Retinal pigment epithelial cell (primary cell): ENCODE measurements at regions not wholly inside any gene's neighbourhood (a gene's known extent, or its start where the extent isn't known, plus 50 kb on each side); places are given as distances from the start of the nearest gene placed in this dataset.

ENCODE experiments used
- DNase-seq: peaks from one replicate; pipeline ENCODE4 v3.0.0-alpha.2; 2010; ENCODE audit warnings: low read depth
- H3K4me3 ChIP-seq: 2 replicates; pipeline ENCODE4 v1.5.1; 2011; ENCODE audit warnings: mild to moderate bottlenecking, low read length, control low read depth, moderate library complexity
- TF ChIP-seq, protein P1 (sequence below): conservative IDR thresholded peaks from 2 replicates; pipeline ENCODE4 v1.5.1; 2011; ENCODE audit warnings: low read depth, low read length, control low read depth, inconsistent platforms

DNA sequence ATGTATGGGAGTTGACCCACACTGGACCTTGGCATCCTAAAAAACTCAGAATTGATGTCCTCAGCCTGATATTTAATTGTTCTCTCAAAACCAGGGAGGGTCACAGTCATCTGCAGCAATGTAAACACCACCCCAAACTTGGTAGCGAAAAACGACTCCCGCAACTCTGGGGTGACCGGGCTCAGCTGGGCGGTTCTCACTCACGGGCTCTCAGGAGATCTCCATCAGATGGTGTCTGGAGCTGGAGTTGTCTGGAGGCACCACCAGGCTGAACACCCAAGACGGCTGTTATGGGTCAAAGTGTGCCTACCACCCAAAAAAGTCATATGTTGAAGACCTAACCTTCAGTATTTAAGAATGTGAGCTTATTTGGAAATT lies 50.9 kb upstream of the NXT1 start:
- H3K4me3 ChIP-seq: no peak overlapping the region
- DNase-seq: no peak
- TF ChIP-seq, protein P1, sequence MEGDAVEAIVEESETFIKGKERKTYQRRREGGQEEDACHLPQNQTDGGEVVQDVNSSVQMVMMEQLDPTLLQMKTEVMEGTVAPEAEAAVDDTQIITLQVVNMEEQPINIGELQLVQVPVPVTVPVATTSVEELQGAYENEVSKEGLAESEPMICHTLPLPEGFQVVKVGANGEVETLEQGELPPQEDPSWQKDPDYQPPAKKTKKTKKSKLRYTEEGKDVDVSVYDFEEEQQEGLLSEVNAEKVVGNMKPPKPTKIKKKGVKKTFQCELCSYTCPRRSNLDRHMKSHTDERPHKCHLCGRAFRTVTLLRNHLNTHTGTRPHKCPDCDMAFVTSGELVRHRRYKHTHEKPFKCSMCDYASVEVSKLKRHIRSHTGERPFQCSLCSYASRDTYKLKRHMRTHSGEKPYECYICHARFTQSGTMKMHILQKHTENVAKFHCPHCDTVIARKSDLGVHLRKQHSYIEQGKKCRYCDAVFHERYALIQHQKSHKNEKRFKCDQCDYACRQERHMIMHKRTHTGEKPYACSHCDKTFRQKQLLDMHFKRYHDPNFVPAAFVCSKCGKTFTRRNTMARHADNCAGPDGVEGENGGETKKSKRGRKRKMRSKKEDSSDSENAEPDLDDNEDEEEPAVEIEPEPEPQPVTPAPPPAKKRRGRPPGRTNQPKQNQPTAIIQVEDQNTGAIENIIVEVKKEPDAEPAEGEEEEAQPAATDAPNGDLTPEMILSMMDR: no peak

DNA sequence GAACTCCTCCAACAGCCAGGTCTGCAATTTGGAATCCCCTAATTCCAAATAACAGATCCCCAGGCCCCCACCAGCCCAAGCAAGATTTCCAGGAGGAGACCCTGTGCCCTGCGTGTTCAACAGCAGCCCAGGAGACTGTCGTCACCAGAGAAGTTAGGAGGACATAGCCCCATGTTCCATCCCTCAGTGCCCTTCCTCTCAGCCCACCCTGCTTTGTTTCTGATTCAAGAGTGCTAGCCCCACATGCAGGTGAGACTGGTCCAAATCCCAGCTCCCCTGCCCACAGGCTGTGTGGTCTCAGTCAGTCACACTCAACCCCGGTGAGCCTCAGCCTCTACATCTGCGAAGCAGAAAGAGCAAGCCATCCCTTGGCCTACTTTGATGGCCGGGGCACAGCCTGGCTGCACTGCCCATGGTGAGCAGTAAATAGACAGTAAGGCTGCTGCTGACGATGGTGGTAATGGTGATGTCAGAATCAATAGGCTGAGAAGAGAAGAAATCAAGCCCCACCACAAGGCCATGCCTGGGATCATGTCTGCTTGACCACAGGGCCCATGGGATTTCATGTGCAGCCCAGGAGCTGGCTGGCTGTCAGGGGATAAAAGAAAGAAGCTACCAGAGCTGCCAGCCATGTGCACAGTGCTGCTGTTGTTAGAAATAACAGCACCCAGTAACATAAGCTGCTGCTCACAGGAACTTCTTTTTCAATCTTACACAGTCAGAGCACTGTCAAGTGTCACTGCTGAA lies 51.5 kb upstream of the NXT1 start:
- no peak overlapping the region for H3K4me3 ChIP-seq
- no peak for DNase-seq
- TF ChIP-seq, protein P1: no peak

DNA sequence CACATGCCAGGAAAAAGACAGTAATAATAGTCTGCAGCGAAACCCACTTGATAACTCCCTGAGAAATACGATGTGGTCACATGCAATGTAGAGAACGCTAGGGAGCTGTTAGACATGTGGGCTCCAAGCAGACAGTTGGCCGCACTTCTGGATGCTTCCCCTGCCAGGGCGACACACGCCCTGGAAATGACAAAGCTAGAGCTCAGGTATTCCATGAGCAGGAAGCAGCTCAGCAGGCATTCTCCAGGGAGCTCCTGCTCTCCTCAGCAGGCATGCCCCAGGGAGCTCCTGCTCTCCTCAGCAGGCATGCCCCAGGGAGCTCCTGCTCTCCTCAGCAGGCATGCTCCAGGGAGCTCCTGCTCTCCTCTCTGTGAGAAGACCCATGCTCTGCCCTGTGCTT lies 52.4 kb upstream of the NXT1 start:
- H3K4me3 ChIP-seq: no peak overlapping the region
- TF ChIP-seq, protein P1: no peak
- DNase-seq: no peak

- H3K4me3 ChIP-seq: no peak overlapping the region
- TF ChIP-seq, protein P1: no peak
- DNase-seq: no peak
Observed at GRCh38 chr20:23296841-23297701, 53.5 kb upstream of the NXT1 start.

DNA sequence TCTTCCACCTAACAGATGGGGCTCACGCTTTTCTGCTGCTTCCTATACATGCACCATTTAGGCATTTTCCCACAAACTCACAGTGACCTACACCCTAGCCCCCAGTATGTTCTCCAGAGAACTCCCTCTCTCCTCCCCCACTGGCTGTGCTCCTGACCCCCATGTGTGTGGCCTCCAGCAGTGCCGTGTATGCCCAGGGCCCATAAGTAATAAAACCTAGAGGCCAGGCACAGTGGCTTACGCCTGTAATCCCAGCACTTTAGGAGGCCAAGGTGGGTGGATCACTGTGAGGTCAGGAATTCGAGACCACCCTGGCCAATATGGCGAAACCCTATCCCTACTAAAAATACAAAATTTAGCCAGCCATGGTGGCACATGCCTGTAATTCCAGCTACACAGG lies 54.7 kb upstream of the NXT1 start:
- DNase-seq: no peak
- TF ChIP-seq, protein P1: no peak
- H3K4me3 ChIP-seq: no peak overlapping the region

- TF ChIP-seq, protein P1: no peak
- no peak overlapping the region for H3K4me3 ChIP-seq
- DNase-seq: no peak
Observed at GRCh38 chr20:23294671-23295070, 55.9 kb upstream of the NXT1 start.
